Right lobe of liver (tissue), 6 donors: ENCODE measurements at regions not wholly inside any gene's neighbourhood (a gene's known extent, or its start where the extent isn't known, plus 50 kb on each side); places are given as distances from the start of the nearest gene placed in this dataset.
A peak's percentile ranks its signal among the peaks of the same experiment; 100 is the strongest.

ENCODE experiments used
- ATAC-seq, 4 donors: fragments of 200-7000 bp; cut with Tn5 transposase; one replicate each; pipeline ENCODE4 v1.9.1; 2020; ENCODE audit warnings: mild to moderate bottlenecking in 4 of 4, moderate library complexity in 4 of 4
- DNase-seq, 3 donors: peaks; one replicate each; pipeline ENCODE4 v3.0.0-alpha.2; 2020
- H3K27ac ChIP-seq, 3 donors: fragments of 200-600 bp; one replicate each; pipeline ENCODE4 v1.8.0; 2022
- H3K27me3 ChIP-seq, 2 donors: fragments of 200-600 bp; one replicate each; pipeline ENCODE4 v1.8.0; 2022
- H3K36me3 ChIP-seq, 4 donors: fragments of 200-600 bp; sonication (generic) in 1 of 4; one replicate each; pipeline versions ENCODE4 v1.5.1 to v1.8.0; 2017 to 2022; ENCODE audit warnings: control low read depth in 1 of 4
- H3K4me1 ChIP-seq, 4 donors: fragments of 200-600 bp; sonication (generic) in 1 of 4; one replicate each; pipeline versions ENCODE4 v1.5.1 to v1.8.0; 2017 to 2022; ENCODE audit warnings: control low read depth in 1 of 4
- H3K4me3 ChIP-seq, 3 donors: fragments of 200-600 bp; one replicate each; pipeline ENCODE4 v1.8.0; 2022
- H3K9me3 ChIP-seq, 4 donors: fragments of 200-600 bp; sonication (generic) in 1 of 4; one replicate each; pipeline versions ENCODE4 v1.5.1 to v1.8.0; 2017 to 2022; ENCODE audit warnings: control low read depth in 1 of 4
- POLR2A ChIP-seq: fragments of 450-650 bp; IDR thresholded peaks from one replicate; pipeline ENCODE4 v1.6.1; 2017; ENCODE audit warnings: antibody characterized with exemption, mild to moderate bottlenecking
- WGBS: methylation state at CpG from one replicate; pipeline ENCODE4 v1.1.6; 2018; ENCODE audit warnings: low coverage, low lambda C conversion rate; ENCODE audit not compliant: insufficient coverage; ENCODE audit errors: missing lambda C conversion rate; 5-methylcytosine and 5-hydroxymethylcytosine counted together
- intact Hi-C, 2 donors: fragments of 100-400 bp; cut with DNase I; formaldehyde crosslinking; loops; one replicate each; pipeline versions ENCODE4 v1.11.2 to v1.14.1; 2022
- TF ChIP-seq, protein P1 (sequence below), 4 donors: fragments of 200-600 bp in 3 of 4; fragments of 450-650 bp in 1 of 4; IDR thresholded peaks; one replicate each; pipeline versions ENCODE4 v1.5.1 to v1.8.0; 2016 to 2022; ENCODE audit warnings: antibody characterized with exemption in 4 of 4, mild to moderate bottlenecking in 2 of 4
- donor health status: DM: no; HTN: yes; CAD: no.
- donor health status: DM: no; HTN: no; CAD: no.
- donor health status: DM: no; HTN: no; CAD: no.
- donor health status: DM: no; HTN: yes; CAD: no.
- donor health status: DM: no; HTN: yes; CAD: no.

DNA sequence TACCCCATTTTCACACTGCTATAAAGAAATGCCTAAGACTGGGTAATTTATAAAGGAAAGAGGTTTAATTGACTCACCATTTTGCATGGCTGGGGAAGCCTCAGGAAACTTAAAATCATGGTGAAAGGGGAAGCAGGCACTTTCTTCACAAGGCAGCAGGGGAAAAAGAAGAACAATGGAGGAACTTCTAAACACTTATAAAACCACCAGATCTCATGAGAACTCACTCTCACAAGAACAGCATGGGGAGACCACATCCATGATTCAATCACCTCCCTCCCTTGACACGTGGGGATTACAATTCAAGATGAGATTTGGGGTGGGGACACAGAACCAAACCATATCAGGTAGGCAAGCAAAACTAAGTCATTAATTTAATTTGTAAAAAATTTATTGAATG lies 343.2 kb downstream of the FRK start:
- no peaks in the 10 kb centered on the region for H3K4me1 ChIP-seq
- no peaks in the 10 kb centered on the region for H3K27me3 ChIP-seq
- H3K4me3 ChIP-seq, result no peak overlapping the region
- H3K36me3 ChIP-seq, result no peaks in the 10 kb centered on the region
- 77% methylated on average over 1 of the region's 1 CpG for WGBS
- no peaks in the 10 kb centered on the region for H3K9me3 ChIP-seq
- no peak overlapping the region for H3K27ac ChIP-seq
- DNase-seq (no peak), ATAC-seq (no peak)
- intact Hi-C loops, result no loop called here
- TF ChIP-seq POLR2A, result no peak
- TF ChIP-seq, protein P1, sequence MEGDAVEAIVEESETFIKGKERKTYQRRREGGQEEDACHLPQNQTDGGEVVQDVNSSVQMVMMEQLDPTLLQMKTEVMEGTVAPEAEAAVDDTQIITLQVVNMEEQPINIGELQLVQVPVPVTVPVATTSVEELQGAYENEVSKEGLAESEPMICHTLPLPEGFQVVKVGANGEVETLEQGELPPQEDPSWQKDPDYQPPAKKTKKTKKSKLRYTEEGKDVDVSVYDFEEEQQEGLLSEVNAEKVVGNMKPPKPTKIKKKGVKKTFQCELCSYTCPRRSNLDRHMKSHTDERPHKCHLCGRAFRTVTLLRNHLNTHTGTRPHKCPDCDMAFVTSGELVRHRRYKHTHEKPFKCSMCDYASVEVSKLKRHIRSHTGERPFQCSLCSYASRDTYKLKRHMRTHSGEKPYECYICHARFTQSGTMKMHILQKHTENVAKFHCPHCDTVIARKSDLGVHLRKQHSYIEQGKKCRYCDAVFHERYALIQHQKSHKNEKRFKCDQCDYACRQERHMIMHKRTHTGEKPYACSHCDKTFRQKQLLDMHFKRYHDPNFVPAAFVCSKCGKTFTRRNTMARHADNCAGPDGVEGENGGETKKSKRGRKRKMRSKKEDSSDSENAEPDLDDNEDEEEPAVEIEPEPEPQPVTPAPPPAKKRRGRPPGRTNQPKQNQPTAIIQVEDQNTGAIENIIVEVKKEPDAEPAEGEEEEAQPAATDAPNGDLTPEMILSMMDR (IDR thresholded peaks at IDR 0.05), result no peak

DNA sequence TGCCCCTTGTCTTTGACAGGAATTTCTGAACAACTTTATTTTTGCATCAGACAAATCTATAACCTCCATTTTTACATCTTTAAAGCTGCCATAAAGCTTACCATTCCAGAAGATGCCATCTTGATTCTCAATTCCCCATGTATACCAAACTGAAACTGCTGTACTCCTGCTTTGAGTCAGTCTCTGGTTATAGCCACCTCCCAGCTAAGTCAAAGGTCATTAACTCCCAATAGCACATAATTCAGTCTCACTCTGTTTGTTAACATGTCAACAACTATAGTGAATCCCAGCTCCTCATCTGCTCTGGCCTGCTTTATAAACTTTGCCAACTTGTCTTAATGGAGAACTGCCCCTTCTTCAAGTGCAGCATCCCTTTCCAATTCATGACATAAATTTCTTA lies 343.6 kb downstream of the FRK start:
- no peaks in the 10 kb centered on the region for H3K4me1 ChIP-seq
- no peaks in the 10 kb centered on the region for H3K27me3 ChIP-seq
- H3K9me3 ChIP-seq, result no peaks in the 10 kb centered on the region
- no peaks in the 10 kb centered on the region for H3K36me3 ChIP-seq
- DNase-seq, result no peak
- no peak for TF ChIP-seq POLR2A
- TF ChIP-seq, protein P1 (IDR thresholded peaks at IDR 0.05), result no peak
- H3K4me3 ChIP-seq, result no peak overlapping the region
- intact Hi-C loops, result no loop called here
- H3K27ac ChIP-seq, result no peak overlapping the region
- peak in 3 of 4 donors; percentile 54 to 88 (median 61) for ATAC-seq

DNA sequence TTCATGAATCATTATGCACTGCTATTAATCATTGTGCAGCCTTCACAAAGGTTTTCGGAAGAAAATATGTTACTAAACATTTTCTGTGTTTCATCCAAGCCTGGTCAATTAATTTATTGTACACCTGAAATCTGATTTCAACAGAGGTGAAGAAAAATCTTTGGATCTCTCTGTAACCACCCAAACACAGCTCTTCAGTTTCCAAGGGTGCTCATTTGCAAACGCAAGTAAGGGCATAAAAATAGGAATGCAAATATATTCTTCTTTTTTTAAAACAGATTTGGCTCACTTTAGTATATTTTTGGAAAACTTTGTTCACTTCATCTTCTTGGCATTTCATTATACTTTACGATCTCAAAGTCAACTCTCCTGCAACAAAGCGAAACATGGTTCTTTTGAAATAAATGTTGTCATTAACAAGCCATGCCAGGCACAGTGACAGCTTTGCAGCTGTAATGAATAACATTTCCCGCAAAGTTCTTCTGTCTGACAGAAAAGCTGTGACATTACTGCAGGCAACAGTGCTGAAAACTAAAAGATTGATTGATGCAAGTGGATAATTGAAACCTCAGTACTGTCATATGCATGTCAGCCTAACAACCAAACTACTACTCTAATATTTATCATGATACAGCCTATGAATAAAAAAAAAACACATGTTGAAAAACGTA lies 348.3 kb downstream of the FRK start:
- intact Hi-C loops, result no loop called here
- Histone ChIP-seq H3K27me3 (no peaks in the 10 kb centered on the region), H3K9me3 (no peaks in the 10 kb centered on the region), H3K4me3 (no peak overlapping the region), H3K4me1 (no peaks in the 10 kb centered on the region), H3K36me3 (no peaks in the 10 kb centered on the region), H3K27ac (no peak overlapping the region)
- ATAC-seq (no peak), DNase-seq (no peak)
- TF ChIP-seq POLR2A, result no peak
- TF ChIP-seq, protein P1 (IDR thresholded peaks at IDR 0.05), result no peak
- WGBS, result 70% methylated on average over 6 of the region's 6 CpGs

DNA sequence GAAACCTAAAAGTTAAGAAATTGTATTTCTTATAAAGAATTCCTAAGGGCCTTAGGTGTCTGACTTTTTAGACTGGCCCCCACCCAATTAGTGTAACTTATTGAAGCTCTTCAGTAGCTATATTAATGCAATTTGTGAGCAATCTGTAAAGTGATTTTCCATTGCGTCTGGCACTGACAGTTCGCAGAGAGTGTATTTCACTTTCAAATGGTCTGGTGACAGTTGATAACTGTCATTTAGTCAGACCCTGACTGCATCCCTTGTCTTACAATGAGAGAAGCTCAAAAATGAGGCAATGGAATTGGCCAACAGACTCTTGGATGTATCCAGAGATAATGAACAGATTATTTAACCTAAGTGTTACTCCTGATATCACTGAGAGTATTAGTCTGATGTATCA lies 351.8 kb downstream of the FRK start:
- Histone ChIP-seq H3K36me3 (no peaks in the 10 kb centered on the region), H3K27me3 (no peaks in the 10 kb centered on the region), H3K4me1 (peaks cover 0 to 8% (median 0%) of the 10 kb centered on the region in 4 donors), H3K4me3 (no peak overlapping the region), H3K27ac (no peak overlapping the region), H3K9me3 (no peaks in the 10 kb centered on the region)
- 55% methylated on average over 2 of the region's 2 CpGs for WGBS
- DNase-seq (no peak), ATAC-seq (no peak)
- intact Hi-C loops, result no loop called here
- TF ChIP-seq, protein P1 (IDR thresholded peaks at IDR 0.05), result no peak
- TF ChIP-seq POLR2A, result no peak

DNA sequence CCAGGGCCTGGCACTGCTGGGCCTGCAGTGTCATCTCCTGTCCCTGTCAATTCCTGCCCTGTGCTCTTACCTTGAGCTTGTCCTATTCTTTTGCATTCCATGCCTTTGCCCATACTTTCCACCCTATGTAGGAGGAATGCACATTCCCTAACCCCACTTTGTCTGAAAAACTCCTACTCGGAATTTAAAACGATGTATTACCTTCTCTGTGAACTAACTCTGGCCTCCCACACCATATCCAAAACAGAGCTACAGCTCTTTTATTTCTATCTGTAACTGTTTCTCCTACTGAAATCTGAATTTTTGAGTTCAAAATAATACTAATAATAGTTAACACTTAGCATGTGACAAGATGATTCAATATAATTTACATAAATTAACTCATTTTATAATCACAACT lies 353.7 kb downstream of the FRK start:
- no peak overlapping the region for H3K4me3 ChIP-seq

More for the DNA sequence above, 353.7 kb downstream of the FRK start:
- 87% methylated on average over 2 of the region's 2 CpGs for WGBS
- Histone ChIP-seq H3K9me3 (no peaks in the 10 kb centered on the region), H3K27ac (no peak overlapping the region), H3K4me1 (peaks cover 0 to 8% (median 0%) of the 10 kb centered on the region in 4 donors), H3K36me3 (no peaks in the 10 kb centered on the region), H3K27me3 (no peaks in the 10 kb centered on the region)
- TF ChIP-seq, protein P1 (IDR thresholded peaks at IDR 0.05), result no peak
- no peak for TF ChIP-seq POLR2A
- intact Hi-C loops, result no loop called here
- DNase-seq, result no peak
- ATAC-seq, result no peak
